K562 (cell line): ENCODE measurements at regions not wholly inside any gene's neighbourhood (a gene's known extent, or its start where the extent isn't known, plus 50 kb on each side); places are given as distances from the start of the nearest gene placed in this dataset.

Experiments
- ATAC-seq: fragments of 200-7000 bp; cut with Tn5 transposase; 3 replicates; pipeline ENCODE4 v1.9.1; 2020; ENCODE audit warnings: moderate library complexity
- BruUV-seq: library from RNA; stranded (reverse); fragments of 400-500 nt; replicated peaks from 2 replicates; lab custom pipeline; 2021; lab: Mats Ljungman, UMichigan
- CTCF ChIA-PET: fragments of 300-600 bp; formaldehyde crosslinking; extraction: SDS; loops from one replicate; lab custom pipeline; 2021; ENCODE audit warnings: low intra/inter-chr PET ratio; lab: Yijun Ruan, JAX
- POLR2A ChIA-PET: fragments of 300-600, 350-650 bp; sonication (Branson Sonifier 250); formaldehyde crosslinking; extraction: SDS; loops from one replicate; lab custom pipeline; 2021; ENCODE audit warnings: antibody characterized with exemption, inconsistent platforms; lab: Yijun Ruan, JAX
- DNase-seq, 4 experiments: peaks; one replicate each; pipeline versions ENCODE4 v3.0.0 to v3.0.0-alpha.2; 2011 to 2018; ENCODE audit warnings: low spot score in 3 of 4, mixed read lengths in 3 of 4; ENCODE audit errors: extremely low read depth in 1 of 4
- FAIRE-seq: peaks from 2 replicates; lab custom pipeline; 2011; peaks lifted over from hg19 to GRCh38; lab: Jason Lieb, UNC
- H2AFZ ChIP-seq: 2 replicates; pipeline ENCODE4 v1.6.0; 2011; ENCODE audit warnings: low read depth, low read length, control low read depth, inconsistent platforms
- H3K27ac ChIP-seq: fragments of 200-600 bp; 3 replicates; pipeline ENCODE4 v1.8.0; 2011; ENCODE audit warnings: low read depth, mild to moderate bottlenecking, control low read depth, inconsistent platforms, low read length, moderate library complexity, mixed read lengths; ENCODE audit errors: extremely low read depth
- H3K27me3 ChIP-seq, 2 experiments: fragments of 300-600 bp in 1 of 2; 2 replicates in 1 of 2; 3 replicates in 1 of 2; pipeline versions ENCODE4 v1.6.0 to v1.8.0; 2011; ENCODE audit warnings: inconsistent platforms in 2 of 2, low read length in 2 of 2, mild to moderate bottlenecking in 1 of 2, mixed read lengths in 1 of 2, moderate library complexity in 1 of 2; ENCODE audit not compliant: control insufficient read depth in 2 of 2, insufficient read depth in 2 of 2
- H3K36me3 ChIP-seq: fragments of 300-600 bp; 3 replicates; pipeline ENCODE4 v1.8.0; 2011; ENCODE audit warnings: mild to moderate bottlenecking, low read length, inconsistent platforms; ENCODE audit not compliant: control insufficient read depth, insufficient read depth
- H3K4me1 ChIP-seq, 2 experiments: fragments of 200-600 bp in 1 of 2; replicated peaks in 1 of 2; 2 replicates in 1 of 2; 3 replicates in 1 of 2; pipeline versions ENCODE4 v1.5.1 to v1.8.0; 2011; ENCODE audit warnings: inconsistent platforms in 2 of 2, low read length in 2 of 2, mild to moderate bottlenecking in 1 of 2, mixed read lengths in 1 of 2, moderate library complexity in 1 of 2; ENCODE audit not compliant: control insufficient read depth in 2 of 2, insufficient read depth in 2 of 2
- H3K4me2 ChIP-seq: 2 replicates; pipeline ENCODE4 v1.6.1; 2011; ENCODE audit warnings: low read length, control low read depth, inconsistent platforms, mixed read lengths; ENCODE audit not compliant: insufficient read depth
- H3K4me3 ChIP-seq: fragments of 200-600 bp; sonication (generic), shearing (Covaris generic); 2 replicates; pipeline ENCODE4 v1.5.1; 2016; ENCODE audit warnings: control low read depth, inconsistent platforms
- H3K79me2 ChIP-seq: fragments of 200-600 bp; 3 replicates; pipeline ENCODE4 v1.8.0; 2011; ENCODE audit warnings: low read length, inconsistent platforms; ENCODE audit not compliant: control insufficient read depth, insufficient read depth
- H3K9ac ChIP-seq, 2 experiments: 2 replicates each; pipeline versions ENCODE4 v1.6.0 to v1.6.1; 2011; ENCODE audit warnings: low read depth in 2 of 2, low read length in 2 of 2, control low read depth in 1 of 2, inconsistent platforms in 1 of 2, mild to moderate bottlenecking in 1 of 2, mixed read lengths in 1 of 2; ENCODE audit not compliant: insufficient read depth in 1 of 2
- H3K9me1 ChIP-seq: one replicate; pipeline ENCODE4 v1.6.0; 2011; ENCODE audit warnings: inconsistent platforms, mild to moderate bottlenecking, low read length, moderate library complexity; ENCODE audit not compliant: control insufficient read depth, insufficient read depth
- H3K9me3 ChIP-seq: replicated peaks from 2 replicates; pipeline ENCODE4 v1.5.1; 2011; ENCODE audit warnings: low read depth, low read length, inconsistent platforms; ENCODE audit not compliant: control insufficient read depth, insufficient read depth
- H4K20me1 ChIP-seq: replicated peaks from 2 replicates; pipeline ENCODE4 v1.6.1; 2011; ENCODE audit warnings: low read length, inconsistent platforms, mixed read lengths; ENCODE audit not compliant: control insufficient read depth, insufficient read depth
- MAZ ChIP-seq, 2 experiments: fragments of 450-650 bp in 1 of 2; sonication (generic) in 1 of 2; formaldehyde crosslinking; IDR thresholded peaks in 1 of 2; conservative IDR thresholded peaks in 1 of 2; 2 replicates each; pipeline versions ENCODE4 v1.4.0 to v1.5.0; 2020; ENCODE audit warnings: mild to moderate bottlenecking in 1 of 2, missing genetic modification reagents in 1 of 2
- SMAD2 ChIP-seq: fragments of 150-350 bp; IDR thresholded peaks from 2 replicates; pipeline ENCODE4 v1.6.1; 2014; ENCODE audit warnings: low read depth, mild to moderate bottlenecking, low read length
- ZFX ChIP-seq: sonication (generic); formaldehyde crosslinking; IDR thresholded peaks from 2 replicates; pipeline ENCODE4 v1.8.0; 2022; ENCODE audit warnings: mild to moderate bottlenecking, missing genetic modification reagents, moderate library complexity
- ZKSCAN1 ChIP-seq: fragments of 150-350 bp; IDR thresholded peaks from 2 replicates; pipeline ENCODE4 v1.6.1; 2016; ENCODE audit warnings: low read depth, low read length
- ZNF146 ChIP-seq: IDR thresholded peaks from one replicate; pipeline ENCODE4 v1.6.1; 2018; ENCODE audit warnings: missing compliant biosample characterization; ENCODE audit not compliant: unreplicated experiment
- ZNF445 ChIP-seq: fragments of 250-450 bp; sonication (Bioruptor Pico); IDR thresholded peaks from 2 replicates; pipeline ENCODE4 v1.4.0; 2020; ENCODE audit warnings: low read depth, mild to moderate bottlenecking, moderate library complexity
- WGBS: fragments of 100-300 bp; shearing (Covaris generic); methylation state at CpG from one replicate; pipeline ENCODE4 v1.1.6; 2016; ENCODE audit warnings: low coverage, mixed read lengths; ENCODE audit not compliant: insufficient coverage; ENCODE audit errors: missing lambda C conversion rate; 5-methylcytosine and 5-hydroxymethylcytosine counted together
- in situ Hi-C: fragments of 300-500 bp; cut with MboI; formaldehyde crosslinking; loops from 4 replicates; pipeline ENCODE4 v1.15.0; 2018; ENCODE audit warnings: inconsistent platforms, mixed read lengths
- intact Hi-C: fragments of 100-400 bp; cut with micrococcal nuclease; formaldehyde crosslinking; loops from 2 replicates; pipeline ENCODE4 v1.14.2; 2022
- TF ChIP-seq, protein P1 (sequence below): fragments of 250-450 bp; sonication (Bioruptor Pico); IDR thresholded peaks from 2 replicates; pipeline ENCODE4 v1.5.0; 2022; ENCODE audit warnings: mild to moderate bottlenecking
- TF ChIP-seq, protein P2 (sequence below), 3 experiments: fragments of 200-800 bp in 1 of 3; sonication (Bioruptor generic) in 1 of 3; sonication (generic) in 1 of 3; formaldehyde crosslinking in 1 of 3; IDR thresholded peaks; 2 replicates each; pipeline versions ENCODE4 v1.6.1 to v1.8.0; 2016 to 2022; ENCODE audit warnings: mild to moderate bottlenecking in 2 of 3, missing compliant biosample characterization in 2 of 3, missing genetic modification characterization in 2 of 3, missing genetic modification reagents in 1 of 3
- TF ChIP-seq, protein P3 (sequence below): fragments of 450-650 bp; IDR thresholded peaks from 2 replicates; pipeline ENCODE4 v1.6.1; 2016; ENCODE audit warnings: low read depth
- TF ChIP-seq, protein P4 (sequence below): IDR thresholded peaks from 2 replicates; pipeline ENCODE4 v1.6.1; 2011; ENCODE audit not compliant: insufficient read length; ENCODE audit errors: extremely low read depth

DNA sequence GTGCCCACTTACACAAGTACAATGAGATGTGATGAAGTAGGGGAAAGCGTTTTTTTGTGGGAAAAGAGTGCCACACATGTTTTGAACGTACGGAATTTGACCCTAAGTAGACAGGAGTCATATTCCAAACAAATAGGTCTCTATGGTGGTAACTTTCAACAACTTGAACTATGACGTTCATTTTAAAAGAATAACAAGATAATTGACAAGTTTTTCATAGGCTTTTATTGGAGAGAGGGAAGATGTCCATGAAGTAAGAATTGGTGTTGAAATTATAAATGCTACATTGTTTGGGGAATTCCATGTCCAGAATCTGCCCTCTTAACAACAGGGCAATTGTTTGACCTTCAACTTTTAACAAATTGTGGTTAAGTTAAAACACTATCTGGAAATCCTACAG, 126.5 kb downstream of the GASK1B start:
- Histone ChIP-seq H4K20me1 (no peaks in the 10 kb centered on the region), H3K9ac (no peak overlapping the region), H3K9me3 (no peaks in the 10 kb centered on the region), H3K36me3 (no peaks in the 10 kb centered on the region), H3K27me3 (no peaks in the 10 kb centered on the region), H2AFZ (no peak overlapping the region), H3K27ac (no peak overlapping the region), H3K4me3 (no peak overlapping the region), H3K4me1 (peaks cover 0 to 6% of the 10 kb centered on the region in 2 experiments; a peak in 1 of 5 replicates), H3K79me2 (no peaks in the 10 kb centered on the region), H3K4me2 (no peak overlapping the region), H3K9me1 (no peaks in the 10 kb centered on the region)
- ATAC-seq (no peak), FAIRE-seq (no peak), DNase-seq (no peak)
- no TSS peak for BruUV-seq
- in situ Hi-C loops = no loop called here
- ChIA-PET CTCF (no interaction called here), POLR2A (no interaction called here)
- intact Hi-C loops = no loop called here
- 2% methylated on average over 4 of the region's 4 CpGs for WGBS
- TF ChIP-seq ZNF146 (CRISPR knock-in tag) (no peak), SMAD2 (no peak), ZNF445 (CRISPR knock-in tag) (no peak), ZKSCAN1 (no peak), ZFX (CRISPR knock-in tag) (no peak), MAZ (CRISPR knock-in tag; conservative IDR thresholded peaks at IDR 0.05 in 1 of 2, IDR thresholded peaks at IDR 0.05 in 1 of 2) (no peak)
- TF ChIP-seq, protein P1, sequence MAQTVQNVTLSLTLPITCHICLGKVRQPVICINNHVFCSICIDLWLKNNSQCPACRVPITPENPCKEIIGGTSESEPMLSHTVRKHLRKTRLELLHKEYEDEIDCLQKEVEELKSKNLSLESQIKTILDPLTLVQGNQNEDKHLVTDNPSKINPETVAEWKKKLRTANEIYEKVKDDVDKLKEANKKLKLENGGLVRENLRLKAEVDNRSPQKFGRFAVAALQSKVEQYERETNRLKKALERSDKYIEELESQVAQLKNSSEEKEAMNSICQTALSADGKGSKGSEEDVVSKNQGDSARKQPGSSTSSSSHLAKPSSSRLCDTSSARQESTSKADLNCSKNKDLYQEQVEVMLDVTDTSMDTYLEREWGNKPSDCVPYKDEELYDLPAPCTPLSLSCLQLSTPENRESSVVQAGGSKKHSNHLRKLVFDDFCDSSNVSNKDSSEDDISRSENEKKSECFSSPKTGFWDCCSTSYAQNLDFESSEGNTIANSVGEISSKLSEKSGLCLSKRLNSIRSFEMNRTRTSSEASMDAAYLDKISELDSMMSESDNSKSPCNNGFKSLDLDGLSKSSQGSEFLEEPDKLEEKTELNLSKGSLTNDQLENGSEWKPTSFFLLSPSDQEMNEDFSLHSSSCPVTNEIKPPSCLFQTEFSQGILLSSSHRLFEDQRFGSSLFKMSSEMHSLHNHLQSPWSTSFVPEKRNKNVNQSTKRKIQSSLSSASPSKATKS (CRISPR knock-in tag) = no peak
- TF ChIP-seq, protein P2, sequence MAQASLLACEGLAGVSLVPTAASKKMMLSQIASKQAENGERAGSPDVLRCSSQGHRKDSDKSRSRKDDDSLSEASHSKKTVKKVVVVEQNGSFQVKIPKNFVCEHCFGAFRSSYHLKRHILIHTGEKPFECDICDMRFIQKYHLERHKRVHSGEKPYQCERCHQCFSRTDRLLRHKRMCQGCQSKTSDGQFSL (CRISPR knock-in tag; IDR thresholded peaks at IDR 0.05) = no peak
- TF ChIP-seq, protein P2 (tag; IDR thresholded peaks at IDR 0.05) = no peak
- TF ChIP-seq, protein P3, sequence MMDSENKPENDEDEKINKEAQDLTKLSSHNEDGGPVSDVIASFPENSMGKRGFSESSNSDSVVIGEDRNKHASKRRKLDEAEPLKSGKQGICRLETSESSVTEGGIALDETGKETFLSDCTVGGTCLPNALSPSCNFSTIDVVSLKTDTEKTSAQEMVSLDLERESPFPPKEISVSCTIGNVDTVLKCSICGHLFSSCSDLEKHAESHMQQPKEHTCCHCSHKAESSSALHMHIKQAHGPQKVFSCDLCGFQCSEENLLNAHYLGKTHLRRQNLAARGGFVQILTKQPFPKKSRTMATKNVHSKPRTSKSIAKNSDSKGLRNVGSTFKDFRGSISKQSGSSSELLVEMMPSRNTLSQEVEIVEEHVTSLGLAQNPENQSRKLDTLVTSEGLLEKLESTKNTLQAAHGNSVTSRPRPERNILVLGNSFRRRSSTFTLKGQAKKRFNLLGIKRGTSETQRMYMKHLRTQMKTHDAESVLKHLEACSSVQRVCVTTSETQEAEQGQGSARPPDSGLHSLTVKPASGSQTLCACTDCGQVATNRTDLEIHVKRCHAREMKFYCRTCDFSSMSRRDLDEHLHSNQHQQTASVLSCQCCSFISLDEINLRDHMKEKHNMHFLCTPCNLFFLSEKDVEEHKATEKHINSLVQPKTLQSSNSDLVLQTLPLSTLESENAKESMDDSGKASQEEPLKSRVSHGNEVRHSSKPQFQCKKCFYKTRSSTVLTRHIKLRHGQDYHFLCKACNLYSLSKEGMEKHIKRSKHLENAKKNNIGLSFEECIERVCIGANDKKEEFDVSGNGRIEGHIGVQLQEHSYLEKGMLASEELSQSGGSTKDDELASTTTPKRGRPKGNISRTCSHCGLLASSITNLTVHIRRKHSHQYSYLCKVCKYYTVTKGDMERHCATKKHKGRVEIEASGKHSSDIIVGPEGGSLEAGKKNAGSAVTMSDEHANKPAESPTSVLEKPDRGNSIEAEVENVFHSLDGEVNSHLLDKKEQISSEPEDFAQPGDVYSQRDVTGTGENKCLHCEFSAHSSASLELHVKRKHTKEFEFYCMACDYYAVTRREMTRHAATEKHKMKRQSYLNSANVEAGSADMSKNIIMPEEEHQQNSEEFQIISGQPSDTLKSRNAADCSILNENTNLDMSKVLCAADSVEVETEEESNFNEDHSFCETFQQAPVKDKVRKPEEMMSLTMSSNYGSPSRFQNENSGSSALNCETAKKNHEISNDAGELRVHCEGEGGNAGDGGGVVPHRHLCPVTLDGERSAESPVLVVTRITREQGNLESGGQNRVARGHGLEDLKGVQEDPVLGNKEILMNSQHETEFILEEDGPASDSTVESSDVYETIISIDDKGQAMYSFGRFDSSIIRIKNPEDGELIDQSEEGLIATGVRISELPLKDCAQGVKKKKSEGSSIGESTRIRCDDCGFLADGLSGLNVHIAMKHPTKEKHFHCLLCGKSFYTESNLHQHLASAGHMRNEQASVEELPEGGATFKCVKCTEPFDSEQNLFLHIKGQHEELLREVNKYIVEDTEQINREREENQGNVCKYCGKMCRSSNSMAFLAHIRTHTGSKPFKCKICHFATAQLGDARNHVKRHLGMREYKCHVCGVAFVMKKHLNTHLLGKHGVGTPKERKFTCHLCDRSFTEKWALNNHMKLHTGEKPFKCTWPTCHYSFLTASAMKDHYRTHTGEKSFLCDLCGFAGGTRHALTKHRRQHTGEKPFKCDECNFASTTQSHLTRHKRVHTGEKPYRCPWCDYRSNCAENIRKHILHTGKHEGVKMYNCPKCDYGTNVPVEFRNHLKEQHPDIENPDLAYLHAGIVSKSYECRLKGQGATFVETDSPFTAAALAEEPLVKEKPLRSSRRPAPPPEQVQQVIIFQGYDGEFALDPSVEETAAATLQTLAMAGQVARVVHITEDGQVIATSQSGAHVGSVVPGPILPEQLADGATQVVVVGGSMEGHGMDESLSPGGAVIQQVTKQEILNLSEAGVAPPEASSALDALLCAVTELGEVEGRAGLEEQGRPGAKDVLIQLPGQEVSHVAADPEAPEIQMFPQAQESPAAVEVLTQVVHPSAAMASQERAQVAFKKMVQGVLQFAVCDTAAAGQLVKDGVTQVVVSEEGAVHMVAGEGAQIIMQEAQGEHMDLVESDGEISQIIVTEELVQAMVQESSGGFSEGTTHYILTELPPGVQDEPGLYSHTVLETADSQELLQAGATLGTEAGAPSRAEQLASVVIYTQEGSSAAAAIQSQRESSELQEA = no peak
- TF ChIP-seq, protein P4, sequence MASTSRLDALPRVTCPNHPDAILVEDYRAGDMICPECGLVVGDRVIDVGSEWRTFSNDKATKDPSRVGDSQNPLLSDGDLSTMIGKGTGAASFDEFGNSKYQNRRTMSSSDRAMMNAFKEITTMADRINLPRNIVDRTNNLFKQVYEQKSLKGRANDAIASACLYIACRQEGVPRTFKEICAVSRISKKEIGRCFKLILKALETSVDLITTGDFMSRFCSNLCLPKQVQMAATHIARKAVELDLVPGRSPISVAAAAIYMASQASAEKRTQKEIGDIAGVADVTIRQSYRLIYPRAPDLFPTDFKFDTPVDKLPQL = no peak
